HG02759 (cell line): ENCODE measurements at regions not wholly inside any gene's neighbourhood (a gene's known extent, or its start where the extent isn't known, plus 50 kb on each side); places are given as distances from the start of the nearest gene placed in this dataset.
"Not testable (repeated sequence)": the region's sequence is repeated elsewhere in the genome, so short reads cannot be mapped to it uniquely, and the experiment has no call there.

Experiments used
- ATAC-seq: cut with Tn5 transposase; IDR thresholded peaks from one replicate; pipeline ENCODE4 v1.9.1; 2021; ENCODE audit warnings: mild to moderate bottlenecking, moderate library complexity; ENCODE audit not compliant: unreplicated experiment

GRCh38 chr4:152200511-152201333 lies 335.2 kb downstream of the FBXW7 start:
- ATAC-seq, result no peak

- ATAC-seq, result no peak
Measured at GRCh38 chr4:152197211-152197610, 338.7 kb downstream of the FBXW7 start.

DNA sequence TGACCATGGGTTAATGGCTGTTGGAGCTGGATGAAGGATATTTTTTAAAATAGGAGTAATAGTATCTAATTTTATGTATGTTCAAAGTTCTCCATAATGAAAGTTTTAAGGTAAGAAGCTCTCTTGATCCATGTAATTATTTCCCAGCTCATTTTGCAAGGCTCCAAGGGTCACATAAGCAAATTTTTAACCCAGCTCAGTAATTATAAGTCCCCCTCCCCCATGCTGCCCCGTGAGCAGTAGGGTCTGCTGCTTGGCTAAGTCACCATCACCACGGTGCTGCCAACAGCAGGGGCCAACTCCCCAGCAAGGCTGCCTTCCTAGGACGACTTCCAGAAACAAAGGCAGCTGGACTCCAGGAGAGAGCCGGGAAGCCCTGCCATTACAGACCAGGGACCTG lies 340.0 kb downstream of the FBXW7 start:
- ATAC-seq, result no peak

DNA sequence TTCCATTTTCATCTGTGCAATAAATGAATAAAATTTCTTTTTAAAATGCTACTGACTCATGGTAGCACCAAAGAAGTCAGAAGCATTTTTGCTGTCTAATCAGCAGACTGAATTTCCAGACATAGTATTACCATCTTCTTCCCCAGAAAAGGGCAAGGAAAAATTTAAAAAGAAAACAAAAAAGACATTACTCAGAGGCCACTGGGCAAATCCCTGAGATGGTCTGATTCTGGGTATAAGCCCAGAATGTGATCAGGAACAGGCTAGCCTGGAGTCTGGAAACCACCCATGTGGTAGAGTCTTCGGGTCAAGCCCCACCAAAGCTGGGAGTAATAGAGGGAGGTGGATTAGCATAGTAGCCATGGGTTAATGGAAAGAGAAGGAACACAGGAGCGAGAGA lies 342.8 kb downstream of the FBXW7 start:
- ATAC-seq, result no peak

GRCh38 chr4:152190907-152191306 lies 345.0 kb downstream of the FBXW7 start:
- no peak for ATAC-seq

GRCh38 chr4:152189451-152190179 lies 346.3 kb downstream of the FBXW7 start:
- ATAC-seq, result peak; percentile 88

DNA sequence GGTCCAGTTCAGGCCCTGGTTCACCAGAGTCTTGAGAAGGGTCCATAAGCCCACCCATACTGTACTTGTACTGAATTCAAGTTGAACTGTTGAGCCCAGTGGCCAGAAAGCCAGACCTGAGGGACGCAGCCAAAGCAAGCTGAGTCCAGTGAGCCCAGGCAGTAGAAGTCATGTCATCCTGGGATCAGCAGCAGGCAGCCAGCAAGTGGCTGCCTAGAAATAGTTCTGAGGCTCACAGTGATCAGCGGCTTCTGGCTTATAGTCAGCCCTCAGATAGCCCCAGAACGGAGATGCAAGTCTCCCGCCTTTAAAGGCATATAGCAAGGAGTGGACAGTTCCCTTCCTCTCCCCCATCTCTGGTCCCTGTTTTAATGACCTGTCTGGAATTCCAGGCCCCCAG lies 347.1 kb downstream of the FBXW7 start:
- no peak for ATAC-seq

DNA sequence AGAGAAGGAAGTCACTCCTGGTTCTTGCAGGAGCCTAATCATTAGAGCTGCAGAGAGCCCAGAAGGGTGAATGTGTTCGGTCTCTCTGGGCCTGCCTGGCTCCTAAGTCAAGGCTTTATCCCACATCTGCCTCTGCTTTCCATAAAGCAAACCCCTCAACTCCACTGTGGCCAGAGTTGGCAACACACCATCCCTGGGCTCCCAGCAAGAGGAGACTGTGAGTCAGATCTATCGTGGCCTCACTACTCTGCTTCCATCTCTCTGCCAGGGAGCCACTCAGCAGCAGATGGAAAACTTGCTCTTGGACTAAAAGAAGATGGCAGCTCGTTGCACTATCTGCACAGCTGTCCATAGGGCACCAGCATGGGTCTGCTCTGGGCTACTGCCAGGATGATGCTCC lies 348.2 kb downstream of the FBXW7 start:
- ATAC-seq, result no peak

GRCh38 chr4:152185786-152186550 lies 349.9 kb downstream of the FBXW7 start:
- ATAC-seq, result no peak

DNA sequence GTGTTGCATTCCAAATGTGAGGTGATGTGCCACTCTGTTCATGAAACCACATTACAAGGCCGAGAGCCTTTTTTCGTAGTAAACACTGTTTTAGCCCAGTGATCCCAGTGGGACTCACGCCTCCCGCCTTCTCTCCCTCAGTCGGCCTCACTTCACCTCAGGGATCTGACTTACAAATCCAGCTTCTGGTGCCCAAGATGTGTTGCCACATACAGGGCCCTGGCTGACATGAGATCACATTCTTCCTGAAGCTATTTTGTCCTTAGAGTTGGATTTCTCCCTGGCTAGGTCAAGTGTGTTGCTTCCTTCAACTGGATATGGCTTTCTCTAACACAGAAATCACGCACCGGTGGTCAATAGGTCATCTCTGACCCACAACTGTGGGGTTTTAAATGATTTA lies 354.7 kb downstream of the FBXW7 start:
- no peak for ATAC-seq

DNA sequence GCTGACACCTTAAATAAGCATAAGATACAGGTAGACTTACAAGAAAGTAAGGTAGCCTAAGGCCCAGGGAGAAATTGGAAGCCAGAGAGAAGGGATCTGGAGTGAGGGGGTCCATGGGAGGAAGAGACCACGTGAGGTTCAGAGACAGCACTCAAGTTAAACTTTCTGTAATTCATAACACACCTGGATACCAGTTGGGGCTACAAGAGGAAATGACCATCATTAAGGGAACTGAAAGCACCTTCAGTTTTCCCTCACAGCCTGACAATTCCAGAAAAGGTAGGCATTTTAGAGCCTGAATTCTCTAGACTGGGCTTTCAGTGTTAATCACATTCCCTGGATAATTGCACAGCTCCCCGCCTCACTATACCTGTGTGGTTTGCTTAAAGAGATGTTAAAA lies 355.5 kb downstream of the FBXW7 start:
- no peak for ATAC-seq

DNA sequence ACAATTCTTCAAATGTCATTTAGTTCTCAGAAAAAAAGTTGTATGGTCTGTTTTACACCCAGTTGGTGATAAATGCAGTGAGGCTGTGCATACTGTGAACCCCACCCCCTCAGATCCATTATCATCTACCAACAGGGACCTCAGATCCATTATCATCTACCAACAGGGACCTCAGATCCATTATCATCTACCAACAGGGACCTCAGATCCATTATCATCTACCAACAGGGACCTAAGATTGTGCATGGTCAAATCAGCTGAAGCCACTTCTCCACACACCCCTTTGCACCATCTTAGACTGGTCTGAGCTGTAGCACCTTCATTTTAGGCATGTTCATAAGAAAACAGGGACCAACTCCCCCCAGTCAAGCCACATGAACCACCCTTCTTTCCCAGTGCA lies 358.4 kb downstream of the FBXW7 start:
- ATAC-seq, result not testable (repeated sequence)

DNA sequence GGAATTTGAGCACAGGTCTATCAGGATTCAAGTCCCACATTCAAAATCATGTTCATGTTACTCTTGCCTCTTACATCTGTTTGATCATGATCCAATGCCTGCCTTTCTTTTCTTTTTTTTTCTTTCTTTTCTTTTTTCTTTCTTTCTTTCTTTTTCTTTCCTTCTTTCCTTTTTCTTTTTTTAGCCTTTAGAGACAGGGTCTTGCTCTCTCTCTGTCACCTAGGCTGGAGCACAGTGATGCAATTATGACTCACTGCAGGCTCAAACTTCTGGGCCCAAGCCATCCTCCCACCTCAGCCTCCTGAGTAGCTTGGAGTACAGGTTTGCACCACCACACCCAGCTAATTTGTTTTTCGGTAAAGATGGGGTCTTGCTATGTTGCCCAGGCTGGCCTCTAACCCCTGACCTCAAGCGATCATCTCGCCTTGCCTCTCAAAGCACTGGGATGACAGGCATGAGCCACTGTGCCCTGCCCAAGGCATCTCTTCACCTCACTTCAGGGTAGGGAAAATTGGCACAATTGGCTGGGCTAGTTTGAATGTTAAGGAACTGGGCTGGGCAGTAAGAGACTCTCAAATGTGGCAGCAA lies 359.2 kb downstream of the FBXW7 start:
- ATAC-seq, result no peak

DNA sequence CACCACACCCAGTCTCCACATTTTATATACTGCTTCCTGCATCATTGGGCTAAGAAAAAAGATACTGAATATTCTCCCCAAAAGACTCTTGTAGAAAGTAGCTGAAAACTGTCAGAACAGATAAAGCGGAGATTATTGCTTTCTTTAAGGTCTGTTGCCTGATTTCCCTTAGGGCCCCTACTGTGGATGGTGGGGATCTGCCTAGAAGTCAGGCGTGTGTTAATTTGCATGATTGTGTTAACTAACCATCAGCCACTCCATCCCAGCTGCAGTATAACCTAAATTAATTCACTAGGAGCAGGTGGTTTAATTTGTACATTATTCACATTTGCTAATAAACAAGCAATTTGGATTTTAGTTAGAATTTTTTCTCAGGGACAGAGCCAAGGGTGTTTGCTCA lies 360.3 kb downstream of the FBXW7 start:
- no peak for ATAC-seq

DNA sequence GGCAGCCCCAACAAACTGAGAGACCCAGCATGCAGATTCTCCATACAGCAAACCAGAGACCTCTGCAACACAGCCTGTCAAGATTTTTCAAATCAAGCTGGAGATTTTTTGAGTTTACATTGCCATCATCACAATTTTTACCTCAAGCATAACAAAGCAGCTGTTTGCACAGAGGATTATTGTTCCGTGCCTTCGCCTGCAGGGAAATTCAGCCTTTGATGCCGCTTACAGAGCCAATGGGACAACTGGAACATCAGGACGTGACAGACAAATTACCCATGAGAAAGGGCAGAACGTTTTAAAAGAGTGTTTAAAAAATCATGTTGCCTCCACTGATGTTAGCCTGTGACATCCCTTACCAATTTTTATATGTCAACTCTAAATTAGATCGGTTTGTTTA lies 363.7 kb downstream of the FBXW7 start:
- ATAC-seq, result no peak

DNA sequence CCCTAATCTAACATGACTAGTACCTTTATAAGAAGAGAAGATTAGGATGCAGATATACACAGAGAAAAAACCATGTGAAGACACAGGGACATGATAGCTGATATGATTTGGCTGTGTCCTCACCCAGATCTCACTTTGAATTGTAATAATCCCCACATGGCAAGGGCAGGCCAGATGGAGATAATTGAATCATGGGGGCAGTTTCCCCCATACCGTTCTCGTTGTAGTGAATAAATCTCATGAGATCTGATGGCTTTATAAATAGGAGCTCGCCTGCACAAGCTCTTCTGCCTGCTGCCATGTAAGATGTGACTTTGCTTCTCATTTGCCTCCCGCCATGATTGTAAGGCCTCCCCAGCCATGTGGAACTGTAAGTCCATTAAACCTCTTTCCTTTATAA lies 364.3 kb downstream of the FBXW7 start:
- no peak for ATAC-seq

- ATAC-seq, result no peak
Measured at GRCh38 chr4:152169683-152170082, 366.2 kb downstream of the FBXW7 start.

GRCh38 chr4:152168987-152169616 lies 366.8 kb downstream of the FBXW7 start:
- ATAC-seq, result no peak

DNA sequence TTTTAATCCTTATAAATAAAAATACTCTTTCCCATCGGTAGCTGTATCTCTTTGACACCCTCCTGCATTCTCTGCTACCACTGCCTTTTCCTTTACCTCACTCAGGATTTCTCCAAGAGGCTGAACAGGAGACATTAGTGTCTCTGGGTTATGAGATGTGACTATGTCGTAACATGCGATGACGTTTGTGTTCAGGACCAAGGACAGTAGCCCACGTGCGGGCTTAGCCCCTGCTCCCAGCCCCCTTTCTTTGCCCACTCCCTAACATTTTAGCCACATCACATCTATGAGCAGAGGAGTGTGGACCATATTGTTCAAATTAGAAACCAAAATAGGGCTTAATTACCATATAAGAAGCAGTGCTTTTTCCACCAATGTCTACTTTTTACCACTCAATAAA lies 369.3 kb downstream of the FBXW7 start:
- ATAC-seq, result no peak

DNA sequence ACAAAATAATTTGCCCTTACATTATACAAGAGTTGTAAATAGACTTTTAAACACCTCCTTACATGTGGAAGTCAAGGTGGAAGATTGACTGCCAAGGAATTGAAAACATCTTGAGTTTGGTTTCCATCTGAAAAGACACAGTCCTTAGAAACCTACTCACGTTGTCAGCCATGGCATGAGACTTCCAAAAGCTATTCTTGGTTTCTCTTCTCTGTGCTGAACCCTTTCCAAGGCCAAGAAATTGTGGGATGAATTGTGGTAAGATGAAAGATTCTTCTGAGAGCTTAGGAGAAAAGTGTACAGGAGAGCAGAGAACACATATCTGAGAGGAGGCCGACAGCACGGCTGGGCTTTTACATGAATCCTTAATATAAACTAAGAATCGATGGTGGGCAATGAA lies 370.0 kb downstream of the FBXW7 start:
- no peak for ATAC-seq

DNA sequence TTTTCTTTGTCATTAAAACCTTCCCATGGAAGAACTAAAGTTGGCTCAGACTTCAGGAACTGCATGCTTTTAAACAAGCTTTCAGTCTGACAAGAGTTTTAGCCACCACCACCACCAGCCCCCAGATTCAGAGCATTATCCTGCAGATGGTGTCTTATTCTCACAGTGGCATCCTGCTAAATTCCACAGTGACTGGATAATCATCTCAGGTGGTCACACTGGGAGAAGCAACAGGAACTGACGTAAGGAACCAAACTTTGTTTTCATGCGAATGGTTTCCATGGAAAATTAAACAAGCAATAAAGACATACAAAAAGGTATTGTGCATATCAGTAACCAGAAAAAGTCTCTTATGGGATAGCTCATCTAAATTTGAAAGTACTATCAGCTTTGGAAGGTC lies 370.7 kb downstream of the FBXW7 start:
- ATAC-seq, result no peak
